HG03521 (cell line): ENCODE measurements at regions not wholly inside any gene's neighbourhood (a gene's known extent, or its start where the extent isn't known, plus 50 kb on each side); places are given as distances from the start of the nearest gene placed in this dataset.
A peak's percentile ranks its signal among the peaks of the same experiment; 100 is the strongest.
"Not testable (repeated sequence)": the region's sequence is repeated elsewhere in the genome, so short reads cannot be mapped to it uniquely, and the experiment has no call there.

ENCODE experiments used
- ATAC-seq: cut with Tn5 transposase; IDR thresholded peaks from one replicate; pipeline ENCODE4 v1.9.1; 2021; ENCODE audit warnings: mild to moderate bottlenecking, moderate library complexity; ENCODE audit not compliant: unreplicated experiment

GRCh38 chr5:115469904-115470516 lies 74.6 kb downstream of the FEM1C start:
- no peak for ATAC-seq

DNA sequence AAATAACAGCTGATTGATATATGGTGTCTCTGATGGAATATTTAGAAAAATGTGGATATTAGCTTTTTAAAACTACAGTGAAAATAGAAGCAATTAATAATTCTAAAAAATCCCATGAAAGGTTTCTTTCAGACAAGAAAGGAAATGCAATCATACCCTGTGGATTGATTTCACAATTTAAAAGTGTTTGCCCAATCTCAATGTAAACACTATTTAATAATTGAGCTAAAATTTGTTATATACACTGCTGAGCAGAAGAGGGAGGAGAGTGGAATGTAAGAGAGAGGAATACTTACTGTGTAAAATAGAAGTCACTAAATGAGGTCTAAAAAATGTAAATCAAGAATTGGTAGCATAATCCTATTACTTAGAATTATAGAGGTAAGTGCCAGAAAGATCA lies 76.9 kb downstream of the FEM1C start:
- ATAC-seq, result no peak

DNA sequence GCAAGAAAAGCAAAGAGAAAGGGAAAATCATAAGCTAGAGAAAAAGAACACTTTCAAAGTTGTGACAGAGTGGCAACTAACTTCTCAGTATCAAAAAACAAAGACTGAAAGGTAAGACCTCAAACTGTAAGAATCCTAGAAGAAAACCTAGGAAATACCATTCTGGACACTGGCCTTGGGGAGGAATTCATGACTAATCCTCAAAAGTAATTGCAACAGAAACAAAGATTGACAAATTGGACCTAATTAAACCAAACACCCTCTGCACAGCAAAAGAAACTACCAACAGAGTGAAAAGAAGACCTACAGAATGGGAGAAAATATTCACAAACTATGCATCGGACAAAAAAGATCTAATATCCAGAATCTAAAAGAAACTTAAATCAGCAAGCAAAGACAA lies 79.1 kb downstream of the FEM1C start:
- ATAC-seq, result no peak

DNA sequence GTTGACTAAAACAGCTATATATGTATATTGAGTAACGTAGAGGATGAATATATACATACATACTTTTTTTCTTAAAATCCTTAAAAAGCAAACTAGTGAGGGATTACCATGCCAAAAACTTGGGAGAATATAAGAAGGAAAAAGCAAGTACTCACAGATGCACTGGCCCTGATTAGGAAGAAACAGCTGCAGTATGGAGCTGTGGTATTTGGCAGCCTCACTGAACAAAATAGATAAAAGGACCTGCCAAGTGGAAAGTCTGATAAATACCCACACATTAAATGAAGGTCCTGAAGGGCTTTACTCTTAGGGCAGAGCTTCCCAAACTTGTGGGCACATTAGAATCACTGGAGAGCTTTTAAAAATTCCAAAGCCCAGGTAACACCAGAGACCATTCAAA lies 80.6 kb downstream of the FEM1C start:
- no peak for ATAC-seq

- ATAC-seq, result peak; percentile 46
Measured at GRCh38 chr5:115461506-115462290, 82.9 kb downstream of the FEM1C start.

DNA sequence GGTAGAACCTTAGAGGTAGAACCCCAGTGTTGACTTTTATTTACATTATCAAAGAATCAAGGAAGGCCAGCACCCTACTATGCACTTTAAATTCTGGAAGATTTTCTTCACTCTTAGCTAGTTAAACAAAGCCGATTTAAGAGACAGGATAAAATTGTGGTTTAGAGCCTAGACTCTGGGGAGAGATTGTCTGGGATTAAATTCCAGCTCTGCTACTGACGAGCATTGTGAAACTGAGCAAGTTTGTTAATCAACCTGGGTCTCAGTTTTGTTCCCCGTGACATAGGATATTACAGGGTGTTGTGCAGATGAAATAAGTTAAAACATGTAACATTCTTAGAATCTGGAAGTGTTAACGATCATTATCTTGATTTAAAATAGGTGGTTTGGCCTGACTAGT lies 83.5 kb downstream of the FEM1C start:
- ATAC-seq, result no peak

DNA sequence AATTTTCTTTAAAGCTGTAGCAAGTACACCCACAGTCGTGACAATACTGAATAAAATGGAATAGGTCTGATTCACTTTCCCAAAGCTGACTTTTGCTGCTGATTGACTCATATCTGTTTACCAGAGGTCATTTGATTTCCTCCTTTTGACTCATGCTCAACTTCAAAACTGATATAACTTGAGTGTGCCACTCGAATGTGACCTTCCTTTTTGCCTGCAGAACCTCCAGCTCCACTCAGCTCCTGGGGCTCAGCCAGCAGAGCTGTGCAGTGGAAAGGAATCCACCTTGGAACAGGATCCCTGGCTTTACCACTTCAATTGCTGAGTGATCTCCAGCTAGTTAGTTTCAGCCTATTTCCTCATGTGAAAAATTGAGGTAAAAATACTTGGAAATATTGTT lies 84.1 kb downstream of the FEM1C start:
- ATAC-seq, result peak; percentile 58

DNA sequence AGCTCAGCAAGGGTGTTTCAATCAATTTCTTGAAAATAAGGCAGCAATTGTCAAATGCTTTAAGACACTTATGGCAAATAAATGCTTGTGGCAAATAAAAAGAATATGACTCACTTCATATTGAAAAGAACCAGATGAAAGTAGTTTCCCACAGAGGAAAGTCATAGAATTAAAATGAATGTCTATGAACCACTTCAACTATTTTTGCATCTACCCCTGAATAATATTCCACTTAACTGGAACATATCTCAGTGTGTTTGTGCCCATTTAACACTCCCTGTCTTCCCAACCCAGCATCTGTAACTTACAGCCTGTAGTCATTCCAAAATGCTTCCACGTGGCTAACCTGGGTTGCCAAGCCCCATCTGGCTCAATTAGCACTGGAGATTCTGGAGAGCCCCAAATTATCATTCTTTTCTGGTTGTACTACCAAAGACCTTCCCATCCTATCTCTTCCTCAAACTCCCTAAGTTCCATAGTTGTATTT lies 84.7 kb downstream of the FEM1C start:
- no peak for ATAC-seq

- no peak for ATAC-seq
Measured at GRCh38 chr5:115458416-115458815, 86.2 kb downstream of the FEM1C start.

DNA sequence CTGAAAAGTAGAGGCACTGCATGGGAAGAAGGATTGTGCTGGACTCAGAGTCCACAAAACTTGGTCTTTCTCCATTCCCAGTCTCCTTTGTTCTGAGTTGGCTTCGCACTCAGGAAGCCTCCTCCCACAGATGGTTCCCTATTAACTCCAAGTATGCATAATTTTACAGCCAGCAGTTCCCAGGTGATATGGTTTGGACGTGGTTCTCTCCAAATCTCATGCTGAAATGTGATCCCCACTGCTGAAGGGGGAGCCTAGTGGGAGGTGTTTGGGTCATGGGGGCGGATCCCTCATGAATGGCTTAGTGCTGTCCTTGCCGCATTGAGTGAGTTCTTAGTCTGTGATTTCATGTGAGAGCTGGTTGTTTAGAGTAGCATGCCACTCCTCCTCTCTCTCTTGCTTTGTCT lies 86.6 kb downstream of the FEM1C start:
- ATAC-seq, result no peak

DNA sequence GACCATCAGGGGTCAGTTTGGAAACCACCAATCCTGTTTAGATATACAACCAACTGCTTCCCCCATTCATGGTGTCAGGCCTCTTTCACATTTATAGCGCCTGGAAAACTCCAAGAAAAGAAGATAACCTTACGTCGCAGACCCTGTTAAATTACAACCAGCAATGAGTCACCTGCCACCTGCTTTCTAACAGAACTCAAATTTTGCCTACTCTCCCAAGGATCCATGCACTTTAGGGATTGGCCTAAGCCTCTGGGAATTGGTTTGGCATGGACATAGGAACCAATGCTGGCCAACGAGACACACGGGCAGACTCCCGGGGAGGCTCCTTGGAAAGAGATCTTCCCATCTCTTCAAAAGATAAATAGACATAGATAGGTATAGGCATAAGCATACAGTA lies 87.0 kb downstream of the FEM1C start:
- no peak for ATAC-seq

GRCh38 chr5:115456539-115457040 lies 88.0 kb downstream of the FEM1C start:
- ATAC-seq, result no peak

GRCh38 chr5:115456056-115456455 lies 88.5 kb downstream of the FEM1C start:
- no peak for ATAC-seq

DNA sequence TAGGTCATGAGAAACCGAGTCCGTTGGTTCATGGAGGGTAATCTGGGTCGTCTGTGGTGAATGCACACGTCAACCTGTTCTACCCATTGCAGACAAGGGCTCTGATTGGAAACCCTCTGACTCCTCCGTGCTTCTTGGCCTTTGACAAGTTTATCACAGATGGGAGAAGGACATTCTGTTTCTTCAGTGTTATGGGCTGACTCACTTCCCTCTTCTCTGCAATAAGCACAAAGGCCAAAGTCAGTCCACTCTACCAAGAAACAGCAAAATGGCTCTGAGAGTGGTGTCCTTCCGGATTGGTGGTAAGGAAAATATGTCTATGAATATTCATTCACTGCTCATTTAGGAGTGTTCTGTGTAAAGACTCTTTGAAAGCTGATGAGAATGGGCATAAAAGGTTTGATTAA lies 89.3 kb downstream of the FEM1C start:
- no peak for ATAC-seq

DNA sequence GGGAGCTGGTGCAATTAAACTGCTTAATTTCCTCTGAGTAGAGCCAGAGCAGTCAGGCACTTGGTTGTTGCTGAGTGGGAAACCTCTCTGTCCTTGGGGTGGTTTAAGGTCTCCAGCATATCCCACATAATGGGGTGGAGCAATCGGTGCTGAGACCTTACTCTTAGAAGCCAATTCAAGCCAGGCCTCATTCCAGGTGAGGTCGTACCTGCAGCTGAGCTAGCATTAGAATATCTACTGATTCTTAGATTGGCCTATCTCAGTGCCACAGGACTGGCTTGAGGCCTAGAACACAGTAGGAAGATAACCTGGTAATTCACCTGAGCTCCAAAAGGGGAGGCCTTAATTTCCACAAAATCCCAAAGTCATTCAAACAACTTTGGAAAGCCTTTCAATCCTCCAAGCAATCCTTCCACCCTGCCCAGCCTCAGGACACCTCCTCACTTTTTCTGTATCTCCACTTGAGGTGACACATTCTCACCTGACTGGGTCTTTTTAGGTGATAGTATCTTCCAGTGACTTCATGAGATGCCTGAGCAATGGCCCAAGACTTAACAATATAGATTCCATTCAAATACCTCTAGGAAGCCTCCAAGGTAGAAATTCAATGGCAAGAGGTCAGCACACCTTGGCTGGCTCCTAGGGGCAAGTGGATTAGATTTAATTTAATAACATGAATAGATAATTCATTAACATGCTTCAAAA lies 91.0 kb downstream of the FEM1C start:
- no peak for ATAC-seq

- ATAC-seq, result no peak
Measured at GRCh38 chr5:115452536-115453235, 91.9 kb downstream of the FEM1C start.

DNA sequence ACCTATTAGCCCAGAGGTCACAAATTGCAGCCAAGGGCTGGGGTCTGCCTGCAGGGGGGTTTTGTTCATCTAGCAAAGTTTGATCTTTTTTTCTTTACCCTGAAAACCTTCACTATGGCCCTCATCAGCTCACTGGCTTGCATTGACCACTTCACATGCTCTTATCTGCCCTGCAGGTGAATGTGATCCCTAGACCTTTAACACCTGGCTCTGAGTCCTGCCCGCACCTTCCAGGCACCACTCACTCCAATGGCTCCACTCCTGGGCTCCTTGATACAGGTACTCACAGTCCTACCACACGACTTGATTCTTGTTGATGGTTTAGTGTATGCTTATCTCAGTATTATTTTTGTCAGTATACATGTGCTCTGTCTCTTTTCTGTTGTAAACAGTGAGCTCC lies 92.5 kb downstream of the FEM1C start:
- ATAC-seq, result no peak

- no peak for ATAC-seq
Measured at GRCh38 chr5:115450741-115451140, 93.8 kb downstream of the FEM1C start.

DNA sequence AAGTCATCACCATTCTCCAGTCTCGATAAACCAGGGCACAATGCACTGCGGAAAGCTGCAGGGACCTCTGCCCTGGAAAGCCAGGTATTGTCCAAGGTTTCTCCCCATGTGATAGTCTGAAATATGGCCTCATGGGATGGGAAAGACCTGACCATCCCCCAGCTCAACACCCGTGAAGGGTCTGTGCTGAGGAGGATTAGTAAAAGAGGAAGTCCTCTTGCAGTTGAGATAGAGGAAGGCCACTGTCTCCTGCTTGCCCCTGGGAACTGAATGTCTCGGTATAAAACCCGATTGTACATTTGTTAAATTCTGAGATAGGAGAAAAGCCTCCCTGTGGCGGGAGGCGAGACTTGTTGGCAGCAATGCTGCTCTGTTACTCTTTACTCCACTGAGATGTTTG lies 95.9 kb downstream of the FEM1C start:
- not testable (repeated sequence) for ATAC-seq

GRCh38 chr5:115440782-115441451 lies 103.7 kb downstream of the FEM1C start:
- no peak for ATAC-seq

DNA sequence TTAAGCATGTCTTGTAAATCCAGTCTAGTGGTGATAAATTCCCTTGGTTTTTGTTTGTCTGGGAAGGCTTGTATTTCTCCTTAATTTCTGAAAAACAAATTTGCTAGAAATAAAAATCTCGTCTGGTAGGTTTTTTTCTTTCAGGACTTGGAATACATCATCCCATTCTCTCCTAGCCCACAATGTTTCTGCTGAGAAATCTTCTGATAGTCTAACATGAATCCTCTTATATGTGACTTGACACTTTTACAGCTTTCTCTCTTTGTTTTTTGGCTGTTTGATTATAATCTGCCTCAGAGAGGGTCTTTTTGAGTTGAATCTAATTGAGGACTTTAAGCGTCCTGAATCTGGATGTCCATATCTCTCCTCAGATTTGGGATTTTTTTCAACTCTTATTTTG lies 104.9 kb downstream of the FEM1C start:
- ATAC-seq, result no peak
